ENCODE measurements at regions not wholly inside any gene's neighbourhood (a gene's known extent, or its start where the extent isn't known, plus 50 kb on each side); places are given as distances from the start of the nearest gene placed in this dataset.

DNA sequence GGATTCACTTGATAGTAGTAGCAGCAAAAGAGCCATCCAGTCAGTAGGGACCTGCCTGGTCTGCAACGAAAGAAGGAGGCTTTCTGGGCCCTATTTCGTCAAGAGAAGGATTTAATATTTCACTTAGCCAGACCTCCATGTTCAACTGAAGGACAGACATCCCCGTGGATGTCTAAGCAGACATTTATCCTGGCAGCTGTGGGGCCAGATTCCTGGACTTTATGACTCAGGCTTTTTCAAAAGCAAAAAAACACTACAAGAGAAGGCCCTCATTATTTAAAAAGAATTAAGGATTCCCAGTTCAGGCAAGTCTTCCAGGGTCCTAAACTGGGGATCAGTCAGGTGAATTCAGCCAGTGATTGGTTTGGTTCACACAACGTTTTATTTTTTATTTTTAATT is 88.5 kb upstream of the TSPAN5 start:
- TF ChIP-seq, protein P1, sequence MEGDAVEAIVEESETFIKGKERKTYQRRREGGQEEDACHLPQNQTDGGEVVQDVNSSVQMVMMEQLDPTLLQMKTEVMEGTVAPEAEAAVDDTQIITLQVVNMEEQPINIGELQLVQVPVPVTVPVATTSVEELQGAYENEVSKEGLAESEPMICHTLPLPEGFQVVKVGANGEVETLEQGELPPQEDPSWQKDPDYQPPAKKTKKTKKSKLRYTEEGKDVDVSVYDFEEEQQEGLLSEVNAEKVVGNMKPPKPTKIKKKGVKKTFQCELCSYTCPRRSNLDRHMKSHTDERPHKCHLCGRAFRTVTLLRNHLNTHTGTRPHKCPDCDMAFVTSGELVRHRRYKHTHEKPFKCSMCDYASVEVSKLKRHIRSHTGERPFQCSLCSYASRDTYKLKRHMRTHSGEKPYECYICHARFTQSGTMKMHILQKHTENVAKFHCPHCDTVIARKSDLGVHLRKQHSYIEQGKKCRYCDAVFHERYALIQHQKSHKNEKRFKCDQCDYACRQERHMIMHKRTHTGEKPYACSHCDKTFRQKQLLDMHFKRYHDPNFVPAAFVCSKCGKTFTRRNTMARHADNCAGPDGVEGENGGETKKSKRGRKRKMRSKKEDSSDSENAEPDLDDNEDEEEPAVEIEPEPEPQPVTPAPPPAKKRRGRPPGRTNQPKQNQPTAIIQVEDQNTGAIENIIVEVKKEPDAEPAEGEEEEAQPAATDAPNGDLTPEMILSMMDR (conservative IDR thresholded peaks at IDR 0.05; ENCODE audit: low read depth, low read length), result no peak
- no peak for TF ChIP-seq POLR2A (IDR thresholded peaks at IDR 0.05; ENCODE audit: low read depth, low read length)
- no peak for TF ChIP-seq MAFK (IDR thresholded peaks at IDR 0.05; ENCODE audit: low read depth, low read length)
